ENCODE measurements at regions not wholly inside any gene's neighbourhood (a gene's known extent, or its start where the extent isn't known, plus 50 kb on each side); places are given as distances from the start of the nearest gene placed in this dataset.

DNA sequence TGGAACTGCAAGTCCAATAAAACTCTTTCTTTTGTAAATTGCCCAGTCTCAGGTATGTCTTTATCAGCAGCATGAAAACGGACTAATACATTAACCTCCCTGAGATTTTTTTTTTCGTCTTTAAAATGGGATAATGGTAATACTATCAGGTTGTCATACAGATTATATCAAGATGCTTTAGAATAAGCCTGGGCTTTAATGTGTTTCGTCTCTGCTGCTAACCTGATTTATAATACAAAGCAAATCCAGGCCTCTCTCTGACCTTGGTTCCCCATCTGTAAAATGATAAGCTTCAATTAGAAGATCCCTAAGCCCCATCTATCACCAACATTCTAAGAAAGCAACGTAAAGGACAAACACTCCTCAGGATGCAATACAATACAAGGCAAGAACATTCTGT, 283.5 kb downstream of the LRATD1 start:
- TF ChIP-seq EZH2 (IDR thresholded peaks at IDR 0.05): no peak
- TF ChIP-seq POLR2AphosphoS5 (IDR thresholded peaks at IDR 0.05; ENCODE audit: borderline replicate concordance, low read depth, low read length): no peak
